Putamen (tissue), 1 donor: ENCODE measurements at regions not wholly inside any gene's neighbourhood (a gene's known extent, or its start where the extent isn't known, plus 50 kb on each side); places are given as distances from the start of the nearest gene placed in this dataset.
A peak's percentile ranks its signal among the peaks of the same experiment; 100 is the strongest.
"Not testable (repeated sequence)": the region's sequence is repeated elsewhere in the genome, so short reads cannot be mapped to it uniquely, and the experiment has no call there.

ENCODE experiments used
- DNase-seq: peaks from one replicate; pipeline ENCODE4 v3.0.0-alpha.2; 2016; ENCODE audit warnings: low spot score

DNA sequence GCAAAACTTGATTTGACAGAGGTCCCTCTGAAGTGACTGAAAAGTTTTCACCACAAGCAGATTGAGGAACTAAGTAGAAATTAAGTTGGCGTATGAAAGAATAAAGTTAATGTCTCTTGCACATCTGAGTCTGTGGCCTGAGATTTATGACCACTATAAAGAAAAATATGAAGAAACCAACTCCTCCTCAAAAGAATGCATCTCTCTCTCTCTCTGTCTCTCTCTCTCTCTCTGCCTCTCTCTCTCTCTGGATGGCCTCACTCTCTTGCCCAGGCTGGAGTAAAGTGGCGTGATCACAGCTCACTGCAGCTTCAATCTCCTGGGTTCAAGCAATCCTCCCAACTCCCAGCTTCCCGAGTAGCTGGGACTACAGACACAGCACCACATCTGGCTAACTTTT, 55.2 kb downstream of the RPL22L1 start:
- DNase-seq = no peak

DNA sequence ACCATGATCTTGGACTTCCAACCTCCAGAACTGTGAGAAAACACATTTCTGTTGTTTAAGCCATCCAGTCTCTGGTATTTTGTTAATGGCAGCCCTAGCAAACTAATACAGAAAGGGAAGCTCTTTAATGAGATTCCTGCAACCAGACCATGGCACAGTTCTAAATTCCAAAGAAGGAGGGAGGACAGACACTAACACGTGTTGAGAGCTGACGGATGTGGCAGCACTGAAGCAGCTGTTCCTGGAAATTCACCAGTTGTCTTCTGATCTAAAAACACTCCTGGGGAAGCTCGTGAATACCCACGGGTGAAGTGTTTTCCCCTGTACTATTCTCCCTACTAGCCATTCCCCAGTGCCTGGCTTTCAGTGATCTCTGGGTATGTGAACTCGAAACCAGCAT, 56.7 kb downstream of the RPL22L1 start:
- DNase-seq = no peak

DNA sequence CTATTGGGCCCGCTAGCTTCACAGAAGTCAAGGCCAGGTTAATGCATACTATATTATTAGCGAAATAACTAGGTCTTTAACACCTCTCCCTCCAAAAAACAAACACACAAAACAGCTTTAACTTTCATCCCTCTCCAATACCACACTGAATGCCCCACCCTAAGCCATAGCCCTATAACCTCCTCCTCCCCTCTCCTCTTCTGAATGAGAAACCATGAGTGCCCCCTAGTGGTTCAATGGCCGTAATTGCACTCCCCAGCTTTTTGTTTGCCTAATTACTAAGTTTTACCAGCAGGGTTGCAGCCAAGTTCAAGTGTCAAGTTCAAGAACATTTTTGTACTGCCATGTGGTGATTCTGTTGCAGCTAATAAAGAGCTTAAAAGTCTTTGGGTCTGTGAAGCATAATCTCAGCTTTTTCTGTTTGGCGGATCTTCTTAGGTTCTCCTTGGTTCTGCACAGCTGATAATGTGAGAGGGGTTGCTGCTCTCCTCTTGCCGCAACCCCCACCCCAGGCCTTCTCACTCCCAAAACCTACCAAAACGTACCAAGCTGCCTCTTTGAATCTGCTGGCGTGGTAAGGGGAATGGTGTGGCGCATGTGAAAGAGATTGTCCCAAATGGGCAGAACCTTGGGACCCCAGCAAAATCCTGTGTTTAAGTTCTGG, 57.9 kb downstream of the RPL22L1 start:
- peak; percentile 80 for DNase-seq

DNA sequence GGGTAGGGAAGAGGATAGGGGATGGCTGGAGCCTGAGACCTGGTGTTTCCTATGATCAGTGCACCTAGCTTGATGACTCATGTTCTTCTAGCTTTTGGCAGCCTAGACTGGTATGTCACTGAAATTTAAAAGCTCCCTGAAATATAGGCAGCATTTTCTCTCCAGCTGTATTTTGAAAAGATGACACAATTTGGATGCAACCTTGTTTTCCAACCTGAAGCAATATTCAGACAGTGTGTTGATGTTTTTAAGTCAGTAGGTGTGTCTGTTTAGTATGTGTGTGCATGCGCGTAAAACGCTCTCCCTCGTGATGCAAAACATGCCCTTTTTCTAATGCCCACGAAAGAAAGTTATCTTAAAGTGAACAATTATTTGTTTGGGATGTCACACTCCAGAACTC, 58.5 kb downstream of the RPL22L1 start:
- DNase-seq = no peak

DNA sequence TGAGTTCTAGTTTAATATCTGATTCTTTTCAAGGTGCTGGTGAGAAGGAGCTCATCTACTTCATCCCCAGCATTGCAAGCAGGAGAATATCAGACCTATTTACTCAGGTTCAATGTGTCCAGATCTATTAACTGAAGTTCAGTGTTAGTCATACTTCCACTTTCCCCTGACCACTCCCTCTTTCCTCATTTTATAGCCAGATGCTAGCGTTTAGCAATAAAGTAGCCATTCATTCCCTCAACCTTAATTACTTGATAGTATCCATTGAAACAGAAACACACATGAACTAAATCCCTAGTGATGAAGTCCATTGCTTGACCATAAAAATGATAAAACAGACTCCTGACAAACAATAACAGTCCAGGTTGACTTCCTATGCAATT, 60.0 kb downstream of the RPL22L1 start:
- no peak for DNase-seq

DNA sequence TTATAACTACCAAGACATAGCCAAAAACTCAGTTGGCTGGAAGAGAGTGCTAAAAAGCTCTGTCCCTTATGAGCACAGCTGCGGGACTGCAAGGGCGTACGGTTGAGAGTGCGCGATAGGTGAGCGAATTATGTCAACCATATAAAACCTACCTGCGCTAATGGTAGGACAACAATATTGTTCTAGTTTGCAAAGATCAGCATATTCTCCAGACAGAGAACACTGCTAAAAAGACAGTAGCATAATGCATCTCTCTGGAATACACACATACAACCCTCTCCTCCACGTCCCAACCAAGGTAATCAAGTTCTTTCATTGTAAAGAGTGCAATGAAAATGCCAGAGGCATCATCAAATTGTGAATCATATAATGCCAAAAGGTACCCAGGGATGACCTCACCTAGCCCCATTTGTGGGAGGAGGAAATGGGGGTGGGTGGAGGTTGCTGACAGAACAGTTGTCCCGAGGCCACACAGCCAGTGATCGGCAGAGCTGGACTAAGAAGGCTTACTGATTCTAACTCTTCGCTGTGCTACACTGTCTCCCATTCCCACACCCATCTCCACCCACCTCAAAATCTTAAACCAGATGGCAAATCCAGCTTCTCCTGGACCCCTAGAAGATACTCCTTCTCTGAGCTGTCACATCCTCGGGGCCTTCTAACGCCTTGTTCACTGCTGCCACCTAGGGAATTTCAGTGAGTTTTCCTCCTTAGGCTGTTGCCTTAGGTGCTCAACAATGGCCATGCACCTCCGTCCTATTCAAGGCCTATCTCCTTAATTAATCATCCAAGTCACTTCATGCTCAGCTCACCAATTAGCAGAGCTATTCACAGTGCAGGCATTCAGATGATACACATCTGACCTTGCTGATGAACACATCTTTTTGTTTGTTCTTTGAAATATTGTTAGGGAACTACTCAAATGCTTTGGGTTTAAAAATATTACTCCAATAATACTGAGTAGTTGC, 60.7 kb downstream of the RPL22L1 start:
- peak; percentile 63 for DNase-seq

DNA sequence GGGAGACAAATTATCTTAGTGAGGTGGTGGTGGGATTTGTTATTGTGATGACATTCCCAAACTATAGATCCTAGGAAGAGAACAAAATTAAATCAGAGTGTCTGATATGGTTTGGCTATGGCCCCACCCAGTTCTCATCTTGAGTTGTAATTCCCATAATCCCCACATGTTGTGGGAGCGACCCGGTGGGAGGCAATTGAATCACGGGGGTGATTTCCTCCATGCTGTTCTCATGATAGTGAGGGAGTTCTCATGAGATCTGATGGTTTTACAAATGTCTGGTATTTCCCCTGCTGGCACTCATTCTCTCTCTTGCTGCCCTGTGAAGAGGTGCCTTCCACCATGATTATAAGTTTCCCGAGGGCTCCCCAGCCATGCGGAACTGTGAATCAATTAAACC, 62.0 kb downstream of the RPL22L1 start:
- DNase-seq = no peak

DNA sequence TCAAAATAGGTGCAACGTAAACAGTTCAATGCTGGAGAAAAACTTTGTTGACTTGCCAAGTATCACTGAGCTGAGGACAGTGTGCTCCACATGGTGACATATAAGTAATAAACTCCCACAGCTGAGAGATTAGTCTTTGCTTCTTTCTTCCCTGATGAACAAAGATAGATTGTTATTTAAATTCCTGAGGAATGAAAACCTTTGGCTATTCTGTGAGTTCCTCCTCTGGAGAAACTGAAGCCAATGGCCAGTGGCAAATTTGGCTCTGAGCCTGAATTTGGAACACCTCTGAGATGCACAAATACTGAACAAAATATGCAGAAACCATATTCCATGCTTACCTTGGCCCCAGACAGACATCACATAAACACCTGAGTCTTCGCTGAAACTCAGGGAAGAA, 63.3 kb downstream of the RPL22L1 start:
- DNase-seq = no peak

DNA sequence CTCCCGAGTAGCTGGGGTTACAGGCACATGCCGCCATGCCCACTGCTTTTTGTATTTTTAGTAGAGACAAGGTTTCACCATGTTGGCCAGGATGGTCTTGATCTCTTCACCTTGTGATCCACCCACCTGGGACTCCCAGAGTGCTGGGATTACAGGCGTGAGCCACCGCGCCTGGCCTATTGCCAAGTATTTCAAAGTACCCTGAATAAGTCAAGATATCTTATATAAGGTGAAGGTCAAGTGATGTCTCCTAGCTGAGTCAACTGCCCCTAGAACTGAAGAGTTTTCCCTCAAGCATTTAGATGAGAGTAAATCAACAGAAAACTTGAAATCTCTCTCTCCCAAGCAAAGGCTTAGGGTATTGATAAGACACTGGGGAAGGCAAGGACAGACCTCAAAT, 63.9 kb downstream of the RPL22L1 start:
- no peak for DNase-seq

DNA sequence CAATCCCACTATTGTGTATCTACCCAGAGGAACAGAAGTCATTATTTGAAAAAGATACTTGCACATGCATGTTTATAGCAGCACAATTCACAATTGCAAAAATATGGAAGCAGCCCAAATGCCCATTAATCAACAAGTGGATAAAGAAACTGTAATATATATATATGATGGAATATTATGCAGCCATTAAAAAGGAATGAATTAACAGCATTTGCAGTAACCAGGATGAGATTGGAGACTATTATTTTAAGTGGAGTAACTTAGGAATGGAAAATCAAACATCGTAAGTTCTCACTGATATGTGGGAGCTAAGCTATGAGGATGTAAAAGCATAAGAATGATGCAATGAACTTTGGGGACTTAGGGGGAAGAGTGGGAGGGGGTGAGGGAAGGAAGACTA, 64.7 kb downstream of the RPL22L1 start:
- DNase-seq = not testable (repeated sequence)

DNA sequence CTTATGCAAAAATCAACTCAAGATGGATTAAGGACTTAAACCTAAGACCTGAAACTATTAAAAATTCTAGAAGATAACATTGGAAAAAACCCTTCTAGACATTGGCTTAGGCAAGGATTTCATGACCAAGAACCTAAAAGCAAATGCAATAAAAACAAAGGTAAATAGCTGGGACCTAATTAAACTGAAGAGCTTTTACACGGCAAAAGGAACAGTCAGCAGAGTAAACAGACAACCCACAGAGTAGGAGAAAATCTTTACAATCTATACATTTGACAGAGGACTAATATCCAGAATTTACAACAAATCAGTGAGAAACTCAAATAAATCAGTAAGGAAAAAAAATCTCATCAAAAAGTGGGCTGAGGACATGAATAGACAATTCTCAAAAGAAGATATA, 65.4 kb downstream of the RPL22L1 start:
- DNase-seq = not testable (repeated sequence)

DNA sequence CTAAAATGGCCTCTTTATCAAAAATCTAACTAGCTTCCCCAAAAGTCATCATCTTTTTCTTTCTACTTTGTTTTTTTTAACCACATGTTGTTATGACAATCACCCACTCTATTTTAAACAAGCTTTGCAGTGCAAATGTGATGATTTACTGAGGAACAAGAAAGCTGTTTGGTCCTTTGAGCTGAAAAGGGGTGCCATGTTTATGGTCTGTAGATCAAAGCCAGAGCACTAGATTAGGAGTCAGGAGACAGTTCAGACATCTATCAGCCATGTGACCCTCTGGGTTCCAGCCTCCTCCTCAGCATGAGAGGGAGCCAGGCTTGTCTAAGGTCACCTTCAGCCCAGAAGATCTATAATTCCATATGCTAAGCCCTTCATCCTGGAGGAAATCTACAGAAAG, 65.9 kb downstream of the RPL22L1 start:
- DNase-seq = no peak

DNA sequence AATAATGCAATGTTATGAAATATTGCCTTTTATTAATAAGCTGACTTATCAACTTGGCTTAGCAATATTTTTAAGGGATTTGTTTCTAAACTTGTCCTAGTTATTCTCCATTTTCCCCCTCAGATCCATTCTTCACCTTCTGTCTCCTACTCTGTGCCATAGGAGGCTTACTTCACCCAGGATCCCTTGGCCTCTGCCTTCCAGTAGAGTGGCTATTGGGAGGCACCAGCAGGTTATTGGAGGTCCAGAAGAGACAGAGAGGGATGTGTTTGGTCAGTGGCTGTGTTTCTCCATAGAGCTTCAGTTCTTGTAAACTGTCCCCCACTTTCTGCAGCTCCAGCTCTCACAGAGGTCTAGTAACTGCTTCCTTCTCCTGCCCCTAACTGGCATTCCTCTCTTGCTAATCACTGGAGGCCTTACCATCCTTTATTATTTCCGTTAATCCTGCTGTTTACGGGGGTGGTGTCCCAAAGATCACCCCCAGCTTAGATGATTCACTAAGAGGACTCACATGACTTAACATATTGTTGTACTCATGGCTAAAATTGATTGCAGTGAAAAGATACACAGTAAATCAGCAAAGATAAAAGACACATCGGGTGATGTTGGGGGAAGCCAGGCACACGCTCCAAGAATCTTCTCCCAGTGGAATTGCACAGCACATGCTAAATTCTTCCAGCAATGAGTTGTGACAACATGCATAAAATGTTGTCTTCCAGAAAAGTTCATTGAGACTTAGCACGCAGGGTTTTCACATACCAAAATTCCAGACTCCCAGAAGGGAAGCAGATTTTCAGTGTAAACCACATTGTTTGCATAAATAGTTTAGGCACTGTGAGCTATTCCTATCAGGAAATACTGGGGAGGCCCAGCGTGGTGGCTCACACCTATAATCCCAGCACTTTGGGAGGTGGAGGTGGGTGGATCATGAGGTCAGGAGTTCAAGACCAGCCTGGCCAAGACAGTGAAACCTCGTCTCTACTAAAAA, 67.5 kb downstream of the RPL22L1 start:
- DNase-seq = no peak

DNA sequence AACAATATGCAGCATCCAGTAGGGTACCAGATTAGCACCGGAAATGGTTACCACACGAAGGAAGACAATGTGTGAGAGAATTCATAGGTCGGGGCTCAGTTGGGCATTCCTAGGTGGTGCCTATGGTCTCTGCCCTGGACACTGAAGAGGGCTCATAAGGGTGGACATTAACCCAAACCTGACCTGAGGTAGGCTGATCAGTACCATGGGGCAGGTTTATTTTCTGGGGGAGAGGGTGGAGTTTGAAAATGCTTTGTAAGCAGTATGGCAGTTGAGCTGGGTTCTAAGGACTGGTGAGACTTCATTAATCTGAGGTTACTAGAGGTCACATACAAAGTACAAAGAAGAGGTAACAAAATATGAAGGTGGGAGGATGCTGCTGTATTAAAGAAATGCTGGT, 68.4 kb downstream of the RPL22L1 start:
- no peak for DNase-seq

DNA sequence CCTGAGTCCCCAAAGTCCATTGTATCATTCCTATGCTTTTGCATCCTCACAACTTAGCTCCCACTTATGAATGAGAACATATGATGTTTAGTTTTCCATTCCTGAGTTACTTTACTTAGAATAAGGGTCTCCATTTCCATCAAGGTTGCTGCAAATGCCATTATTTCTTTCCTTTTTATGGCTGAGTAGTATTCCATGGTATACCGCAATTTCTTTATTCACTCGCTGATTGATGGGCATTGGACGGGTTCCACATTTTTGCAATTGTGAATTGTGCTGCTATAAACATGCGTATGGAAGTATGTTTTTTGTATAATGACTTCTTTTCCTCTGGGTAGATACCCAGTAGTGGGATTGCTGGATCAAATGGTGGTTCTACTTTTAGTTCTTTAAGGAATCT, 69.7 kb downstream of the RPL22L1 start:
- DNase-seq = not testable (repeated sequence)

DNA sequence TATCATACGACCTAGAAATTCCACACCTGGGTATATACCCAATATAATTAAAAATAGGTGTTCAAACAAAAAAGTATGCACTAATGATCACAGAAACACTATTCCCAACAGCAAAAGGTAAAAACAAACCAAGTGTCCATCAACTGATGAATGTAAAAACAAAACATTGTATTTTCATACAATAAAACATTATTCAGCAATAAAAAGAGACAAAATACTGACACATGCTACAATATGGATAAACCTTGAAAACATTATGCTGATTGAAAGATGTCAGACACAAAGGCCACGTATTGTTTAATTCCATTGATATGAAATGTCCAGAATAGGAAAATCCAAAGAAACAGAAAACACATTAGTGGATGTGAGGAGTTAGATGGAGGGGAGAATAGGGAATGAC, 71.0 kb downstream of the RPL22L1 start:
- no peak for DNase-seq

DNA sequence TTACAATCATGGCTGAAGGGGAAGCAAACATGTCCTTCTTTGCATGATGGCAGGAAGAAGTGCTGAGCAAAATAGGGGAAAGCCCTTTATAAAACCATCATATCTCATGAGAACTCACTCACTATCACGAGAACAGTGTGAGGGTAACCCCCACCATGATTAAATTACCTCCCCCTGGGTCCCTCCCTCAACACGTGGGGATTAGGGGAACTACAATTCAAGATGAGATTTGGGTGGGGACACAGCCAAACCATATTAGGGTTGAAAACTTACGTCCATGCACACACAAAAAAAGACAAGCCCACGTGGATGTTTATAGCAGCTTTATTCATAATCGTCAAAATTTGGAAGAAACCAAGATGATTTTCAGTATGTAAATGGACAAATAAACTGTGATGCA, 72.3 kb downstream of the RPL22L1 start:
- DNase-seq = no peak

DNA sequence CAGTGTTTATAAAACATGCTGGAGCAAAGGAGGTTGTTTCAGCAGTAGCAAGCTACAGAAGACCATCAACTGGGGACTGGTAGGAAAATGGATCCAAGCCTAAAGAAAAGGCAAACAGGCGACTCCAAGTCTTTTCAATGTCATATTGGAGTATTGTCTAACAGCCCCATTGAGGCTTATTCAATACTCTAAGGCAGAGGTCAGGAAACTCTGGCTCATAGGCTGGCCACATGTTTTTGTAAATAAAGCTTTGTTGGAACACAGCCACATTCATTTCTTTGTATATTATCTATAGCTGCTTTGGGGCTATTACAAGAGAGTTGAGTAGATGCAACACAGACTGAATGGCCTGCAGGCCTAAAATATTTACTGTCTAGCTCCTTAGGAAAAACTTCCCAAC, 77.5 kb downstream of the RPL22L1 start:
- DNase-seq = no peak

DNA sequence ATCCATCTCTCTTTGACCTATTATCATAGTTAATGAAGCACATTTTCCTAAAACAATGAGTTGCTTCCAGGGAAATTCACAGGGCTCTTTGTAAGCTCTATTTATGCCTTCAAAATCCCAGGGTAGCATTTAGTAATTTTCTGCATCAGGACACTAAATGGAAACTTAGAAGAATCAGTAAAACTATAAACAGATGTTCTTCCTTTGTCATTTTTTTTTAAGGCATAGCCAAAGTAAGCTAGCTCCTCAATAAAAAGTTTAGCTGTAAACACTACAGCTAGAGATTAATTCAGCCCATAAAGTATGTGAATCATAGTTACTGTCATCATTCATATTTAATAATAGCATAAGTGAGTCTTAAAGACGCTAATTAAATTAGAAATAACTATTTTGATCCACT, 79.3 kb downstream of the RPL22L1 start:
- DNase-seq = no peak

DNA sequence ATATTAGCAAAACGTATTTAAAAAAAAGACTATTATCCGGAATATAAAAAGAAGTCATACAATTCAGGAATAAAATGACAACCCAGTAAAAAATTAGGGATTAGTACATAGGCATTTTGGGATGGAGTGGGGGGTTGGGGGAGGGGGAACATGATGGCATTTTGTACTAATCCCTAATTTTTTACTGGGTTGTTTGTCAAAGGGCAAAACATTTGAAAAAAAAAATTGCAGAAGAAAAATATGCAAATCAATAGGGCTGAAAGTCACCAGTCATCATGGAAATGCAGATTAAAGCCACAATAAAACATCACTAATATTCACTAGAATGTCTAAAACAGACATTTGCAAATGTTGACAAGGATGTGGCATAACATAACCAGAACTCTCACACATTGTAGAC, 82.5 kb downstream of the RPL22L1 start:
- DNase-seq = no peak

DNA sequence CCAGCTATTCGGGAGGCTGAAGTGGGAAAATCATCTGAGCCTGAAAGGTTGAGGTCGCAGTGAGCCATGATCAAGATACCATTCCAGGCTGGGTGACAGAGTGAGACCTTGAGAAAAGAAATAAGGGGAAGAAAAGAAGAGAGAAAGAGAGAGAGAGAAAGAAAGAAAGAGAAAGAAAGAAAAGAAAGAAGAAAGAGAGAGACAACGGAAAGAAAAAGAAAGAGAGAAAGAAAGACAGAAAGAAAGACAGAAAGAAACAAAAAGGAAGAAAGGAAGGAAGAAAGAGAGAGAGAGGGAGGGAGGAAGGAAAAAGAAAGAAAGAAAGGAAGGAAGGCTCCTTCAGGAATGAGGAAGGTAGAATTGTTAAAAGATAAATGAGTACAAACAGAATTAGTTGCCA, 84.5 kb downstream of the RPL22L1 start:
- DNase-seq = no peak

DNA sequence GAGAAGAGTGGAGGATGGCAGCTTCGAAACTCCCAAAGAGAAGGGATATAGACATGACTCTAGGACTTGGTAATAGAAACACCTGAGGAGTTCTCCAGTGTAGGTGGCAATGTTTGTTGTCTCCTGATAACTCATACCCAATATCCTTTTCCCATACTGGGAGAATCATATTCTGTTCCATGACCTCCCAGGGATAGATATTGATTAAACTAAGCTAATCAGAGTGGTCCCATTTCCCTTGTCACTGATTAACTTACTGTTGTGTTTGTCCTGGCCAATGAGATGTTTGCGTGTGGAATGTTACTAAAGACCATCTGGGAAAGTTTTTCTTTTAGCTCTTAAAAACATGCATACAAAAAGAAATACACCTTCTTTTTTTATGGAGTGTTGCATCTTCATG, 85.6 kb downstream of the RPL22L1 start:
- DNase-seq = no peak
